B cell (primary cell): ENCODE measurements at regions not wholly inside any gene's neighbourhood (a gene's known extent, or its start where the extent isn't known, plus 50 kb on each side); places are given as distances from the start of the nearest gene placed in this dataset.

Experiments
- CTCF ChIP-seq: fragments of 200-600 bp; IDR thresholded peaks from one replicate; pipeline ENCODE4 v1.8.0; 2022; ENCODE audit warnings: antibody characterized with exemption, mild to moderate bottlenecking
- EZH2 ChIP-seq: IDR thresholded peaks from 2 replicates; pipeline ENCODE4 v1.6.1; 2012; ENCODE audit warnings: borderline replicate concordance, low read depth, mild to moderate bottlenecking, moderate library complexity, low read length; ENCODE audit not compliant: insufficient read depth, poor library complexity, severe bottlenecking

- no peak for TF ChIP-seq CTCF
- TF ChIP-seq EZH2, result no peak
Observed at GRCh38 chr12:113735131-113735530, 231.0 kb downstream of the RBM19 start.
